ENCODE measurements at regions not wholly inside any gene's neighbourhood (a gene's known extent, or its start where the extent isn't known, plus 50 kb on each side); places are given as distances from the start of the nearest gene placed in this dataset.

DNA sequence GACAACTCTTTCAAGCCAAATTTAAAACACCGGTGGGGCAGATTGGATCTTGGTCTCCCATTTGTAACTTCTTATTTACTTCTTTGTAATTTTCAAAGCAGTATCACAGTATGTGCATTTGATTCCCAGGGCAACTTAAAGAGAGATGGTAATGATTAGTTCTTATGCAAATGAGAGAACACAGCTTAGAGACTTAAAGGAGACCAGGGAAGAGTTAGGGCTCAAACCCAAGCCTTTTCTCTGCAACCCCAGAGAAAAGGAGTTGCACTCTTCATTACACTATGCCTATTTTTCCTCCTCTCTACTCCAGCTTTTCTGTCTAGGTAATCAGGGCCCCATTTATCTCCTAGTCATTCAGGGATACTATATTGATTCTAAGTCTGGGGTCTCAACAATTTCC, 237.8 kb upstream of the NMUR2 start (continued):
- TF ChIP-seq FOSL1 (IDR thresholded peaks at IDR 0.05; ENCODE audit: insufficient read depth, low read depth, low read length): no peak
- TF ChIP-seq CHD1 (IDR thresholded peaks at IDR 0.05; ENCODE audit: low read depth, low read length): no peak
- no peak for TF ChIP-seq BRCA1 (IDR thresholded peaks at IDR 0.05; ENCODE audit: low read depth, low read length)
